ENCODE measurements at regions not wholly inside any gene's neighbourhood (a gene's known extent, or its start where the extent isn't known, plus 50 kb on each side); places are given as distances from the start of the nearest gene placed in this dataset.

- no peak for DNase-seq
- Histone ChIP-seq H3K4me1 (no peaks in the 10 kb centered on the region), H3K27me3 (no peaks in the 10 kb centered on the region), H3K36me3 (ENCODE audit: low read depth, missing control alignments) (no peaks in the 10 kb centered on the region), H3K9me3 (no peaks in the 10 kb centered on the region), H3K27ac (no peak overlapping the region), H3K4me3 (no peak overlapping the region)
- intact Hi-C loops (cut with DNase I; ENCODE audit: low total_unique reads) = no loop called here
- 52 to 88% methylated on average over 2 to 14 of the region's 14 CpGs for WGBS, 2 donors
- TF ChIP-seq POLR2A (IDR thresholded peaks at IDR 0.05) = no peak
- TF ChIP-seq CTCF (IDR thresholded peaks at IDR 0.05) = no peak
Observed at GRCh38 chr4:1462768-1463075, 56.5 kb upstream of the NKX1-1 start.

GRCh38 chr4:1462009-1462767 is 55.9 kb upstream of the NKX1-1 start:
- Histone ChIP-seq H3K27ac (no peak overlapping the region), H3K4me1 (no peaks in the 10 kb centered on the region), H3K4me3 (no peak overlapping the region), H3K36me3 (ENCODE audit: low read depth, missing control alignments) (no peaks in the 10 kb centered on the region), H3K27me3 (no peaks in the 10 kb centered on the region), H3K9me3 (no peaks in the 10 kb centered on the region)
- no peak for TF ChIP-seq CTCF (IDR thresholded peaks at IDR 0.05)
- WGBS, 2 donors = 59 to 71% methylated on average over 13 to 30 of the region's 31 CpGs
- no peak for DNase-seq
- intact Hi-C loops (cut with DNase I; ENCODE audit: low total_unique reads) = no loop called here

DNA sequence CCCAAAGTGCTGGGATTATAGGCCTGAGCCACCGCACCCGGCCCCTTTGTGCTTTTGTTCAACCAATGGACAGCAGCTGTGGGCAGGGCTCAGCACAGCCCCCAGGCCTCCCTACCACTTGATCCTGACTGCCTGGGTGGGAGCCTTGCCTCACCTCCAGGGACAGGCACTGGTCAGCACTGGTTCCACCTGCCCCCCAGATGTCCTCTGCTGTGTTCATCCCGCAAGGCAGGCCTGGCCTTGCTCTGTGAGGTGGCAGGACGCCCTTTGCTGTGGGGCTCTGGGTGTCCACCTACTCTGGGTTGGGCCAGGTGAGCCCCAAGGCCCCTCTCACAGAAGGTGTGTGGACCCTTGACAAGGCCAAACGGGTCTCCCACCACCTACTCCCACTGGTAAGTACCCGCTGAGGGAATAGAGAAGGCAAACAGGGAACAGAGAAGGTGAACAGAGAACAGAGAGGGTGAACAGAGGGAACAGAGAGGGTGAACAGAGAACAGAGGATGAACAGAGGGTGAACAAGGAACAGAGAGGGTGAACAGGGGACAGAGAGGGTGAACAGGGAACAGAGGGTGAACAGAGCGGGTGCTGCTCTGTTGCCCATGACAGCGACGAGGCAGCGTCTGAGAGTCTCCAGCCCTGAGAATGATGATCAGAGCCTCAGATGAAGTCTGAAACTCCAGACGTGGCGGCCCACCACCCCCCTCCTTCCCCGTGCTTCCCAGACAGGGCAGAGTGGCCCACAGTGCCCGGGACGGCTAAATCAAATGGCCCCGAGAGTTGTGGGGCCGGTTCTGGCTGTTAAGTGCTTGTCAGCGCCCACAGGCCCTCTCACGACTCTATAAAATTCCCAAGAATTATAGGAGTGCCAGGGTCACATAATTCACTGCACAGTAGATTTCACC is 55.0 kb upstream of the NKX1-1 start:
- 91 to 92% methylated on average over 10 to 19 of the region's 19 CpGs for WGBS, 2 donors
- H3K4me3 ChIP-seq = no peak overlapping the region
- H3K9me3 ChIP-seq = no peaks in the 10 kb centered on the region
- no peaks in the 10 kb centered on the region for H3K4me1 ChIP-seq
- H3K27me3 ChIP-seq = no peaks in the 10 kb centered on the region
- TF ChIP-seq CTCF (IDR thresholded peaks at IDR 0.05) = no peak
- no peak for TF ChIP-seq POLR2A (IDR thresholded peaks at IDR 0.05)
- intact Hi-C loops (cut with DNase I; ENCODE audit: low total_unique reads) = no loop called here
- DNase-seq = no peak
- no peak overlapping the region for H3K27ac ChIP-seq
- no peaks in the 10 kb centered on the region for H3K36me3 ChIP-seq (ENCODE audit: low read depth, missing control alignments)

- DNase-seq = no peak
- Histone ChIP-seq H3K4me1 (no peaks in the 10 kb centered on the region), H3K27ac (no peak overlapping the region), H3K4me3 (no peak overlapping the region), H3K9me3 (no peaks in the 10 kb centered on the region), H3K27me3 (no peaks in the 10 kb centered on the region), H3K36me3 (ENCODE audit: low read depth, missing control alignments) (no peaks in the 10 kb centered on the region)
- 76 to 77% methylated on average over 21 to 26 of the region's 26 CpGs for WGBS, 2 donors
- TF ChIP-seq POLR2A (IDR thresholded peaks at IDR 0.05) (no peak), CTCF (IDR thresholded peaks at IDR 0.05) (no peak)
- intact Hi-C loops (cut with DNase I; ENCODE audit: low total_unique reads) = no loop called here
Observed at GRCh38 chr4:1459722-1460511, 53.7 kb upstream of the NKX1-1 start.

Data from testis (tissue), 2 donors.